Astrocyte (in vitro differentiated cells and primary cell): ENCODE measurements at regions not wholly inside any gene's neighbourhood (a gene's known extent, or its start where the extent isn't known, plus 50 kb on each side); places are given as distances from the start of the nearest gene placed in this dataset.

Experiments
- EZH2 ChIP-seq: IDR thresholded peaks from 2 replicates; pipeline ENCODE4 v1.6.1; 2012; ENCODE audit warnings: mild to moderate bottlenecking, low read length, inconsistent platforms; ENCODE audit not compliant: insufficient read depth
- TF ChIP-seq, protein P1 (sequence below): IDR thresholded peaks from 2 replicates; pipeline ENCODE4 v1.5.1; 2011; ENCODE audit warnings: low read depth, mild to moderate bottlenecking, inconsistent platforms, low read length, moderate library complexity; ENCODE audit not compliant: insufficient read depth

- TF ChIP-seq, protein P1, sequence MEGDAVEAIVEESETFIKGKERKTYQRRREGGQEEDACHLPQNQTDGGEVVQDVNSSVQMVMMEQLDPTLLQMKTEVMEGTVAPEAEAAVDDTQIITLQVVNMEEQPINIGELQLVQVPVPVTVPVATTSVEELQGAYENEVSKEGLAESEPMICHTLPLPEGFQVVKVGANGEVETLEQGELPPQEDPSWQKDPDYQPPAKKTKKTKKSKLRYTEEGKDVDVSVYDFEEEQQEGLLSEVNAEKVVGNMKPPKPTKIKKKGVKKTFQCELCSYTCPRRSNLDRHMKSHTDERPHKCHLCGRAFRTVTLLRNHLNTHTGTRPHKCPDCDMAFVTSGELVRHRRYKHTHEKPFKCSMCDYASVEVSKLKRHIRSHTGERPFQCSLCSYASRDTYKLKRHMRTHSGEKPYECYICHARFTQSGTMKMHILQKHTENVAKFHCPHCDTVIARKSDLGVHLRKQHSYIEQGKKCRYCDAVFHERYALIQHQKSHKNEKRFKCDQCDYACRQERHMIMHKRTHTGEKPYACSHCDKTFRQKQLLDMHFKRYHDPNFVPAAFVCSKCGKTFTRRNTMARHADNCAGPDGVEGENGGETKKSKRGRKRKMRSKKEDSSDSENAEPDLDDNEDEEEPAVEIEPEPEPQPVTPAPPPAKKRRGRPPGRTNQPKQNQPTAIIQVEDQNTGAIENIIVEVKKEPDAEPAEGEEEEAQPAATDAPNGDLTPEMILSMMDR, result no peak
- TF ChIP-seq EZH2, result no peak
These were observed 555.9 kb downstream of the USP25 start for GRCh38 chr21:16285605-16286126.
